Cardiac fibroblast (primary cell): ENCODE measurements at regions not wholly inside any gene's neighbourhood (a gene's known extent, or its start where the extent isn't known, plus 50 kb on each side); places are given as distances from the start of the nearest gene placed in this dataset.

Experiments used
- DNase-seq, 2 donors: peaks; one replicate each; pipeline versions ENCODE4 v3.0.0 to v3.0.0-alpha.2; 2010; ENCODE audit warnings: low read depth in 2 of 2
- H3K4me3 ChIP-seq, 2 donors: replicated peaks in 1 of 2; 1 replicate in 1 of 2; 2 replicates in 1 of 2; pipeline ENCODE4 v1.5.1; 2011; ENCODE audit warnings: low read depth in 2 of 2, low read length in 2 of 2, mild to moderate bottlenecking in 2 of 2, moderate library complexity in 1 of 2
- CTCF ChIP-seq: IDR thresholded peaks from one replicate; pipeline ENCODE4 v1.5.1; 2011; ENCODE audit warnings: low read depth, mild to moderate bottlenecking, low read length, inconsistent platforms

GRCh38 chr5:12294151-12294550 lies 389.9 kb upstream of the CTNND2 start:
- DNase-seq, result no peak
- TF ChIP-seq CTCF, result no peak
- H3K4me3 ChIP-seq, result no peak overlapping the region

- no peak overlapping the region for H3K4me3 ChIP-seq
- DNase-seq, result peak in 1 of 2 donors; percentile 9
- TF ChIP-seq CTCF, result no peak
Measured at GRCh38 chr5:12292610-12293204, 388.5 kb upstream of the CTNND2 start.

GRCh38 chr5:12284604-12285003 lies 380.4 kb upstream of the CTNND2 start:
- no peak overlapping the region for H3K4me3 ChIP-seq
- TF ChIP-seq CTCF, result no peak
- no peak for DNase-seq

GRCh38 chr5:12277504-12278192 lies 373.4 kb upstream of the CTNND2 start:
- H3K4me3 ChIP-seq, result no peak overlapping the region
- no peak for TF ChIP-seq CTCF
- no peak for DNase-seq

- no peak overlapping the region for H3K4me3 ChIP-seq
- TF ChIP-seq CTCF, result no peak
- DNase-seq, result no peak
Measured at GRCh38 chr5:12274236-12274635, 370.0 kb upstream of the CTNND2 start.

- TF ChIP-seq CTCF, result no peak
Measured at GRCh38 chr5:12272389-12272788, 368.1 kb upstream of the CTNND2 start.

More at GRCh38 chr5:12272389-12272788, 368.1 kb upstream of the CTNND2 start:
- no peak overlapping the region for H3K4me3 ChIP-seq
- no peak for DNase-seq
